ENCODE measurements at regions not wholly inside any gene's neighbourhood (a gene's known extent, or its start where the extent isn't known, plus 50 kb on each side); places are given as distances from the start of the nearest gene placed in this dataset.
"Not testable (repeated sequence)": the region's sequence is repeated elsewhere in the genome, so short reads cannot be mapped to it uniquely, and the experiment has no call there.

DNA sequence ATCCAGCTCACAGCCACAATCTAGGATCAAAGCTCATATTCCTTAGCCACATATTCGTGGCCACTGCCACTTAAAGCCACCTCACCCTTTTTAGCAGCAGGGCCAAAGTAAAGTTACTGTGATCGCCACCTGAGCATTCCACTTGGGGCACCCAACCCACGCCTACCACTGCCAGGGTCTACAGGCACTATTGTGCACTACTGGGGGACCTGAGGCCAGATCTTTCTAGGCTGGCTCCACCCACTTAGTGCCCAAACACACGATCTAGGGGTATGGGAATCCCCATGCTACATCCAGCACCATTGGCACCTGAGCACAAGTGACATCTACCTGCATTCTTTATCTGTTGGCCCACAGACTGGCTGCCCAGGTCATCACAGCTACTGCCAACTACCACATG lies 517.9 kb upstream of the PRR20A start:
- Histone ChIP-seq H3K36me3 (no peaks in the 10 kb centered on the region), H3K9me3 (peaks cover 0 to 7% (median 3%) of the 10 kb centered on the region in 4 donors), H3K4me1 (no peaks in the 10 kb centered on the region), H3K27me3 (no peaks in the 10 kb centered on the region), H3K27ac (no peak overlapping the region), H3K4me3 (no peak overlapping the region)
- TF ChIP-seq POLR2A (IDR thresholded peaks at IDR 0.05) = no peak
- no peak for TF ChIP-seq POLR2AphosphoS5 (IDR thresholded peaks at IDR 0.05)
- TF ChIP-seq, protein P1, sequence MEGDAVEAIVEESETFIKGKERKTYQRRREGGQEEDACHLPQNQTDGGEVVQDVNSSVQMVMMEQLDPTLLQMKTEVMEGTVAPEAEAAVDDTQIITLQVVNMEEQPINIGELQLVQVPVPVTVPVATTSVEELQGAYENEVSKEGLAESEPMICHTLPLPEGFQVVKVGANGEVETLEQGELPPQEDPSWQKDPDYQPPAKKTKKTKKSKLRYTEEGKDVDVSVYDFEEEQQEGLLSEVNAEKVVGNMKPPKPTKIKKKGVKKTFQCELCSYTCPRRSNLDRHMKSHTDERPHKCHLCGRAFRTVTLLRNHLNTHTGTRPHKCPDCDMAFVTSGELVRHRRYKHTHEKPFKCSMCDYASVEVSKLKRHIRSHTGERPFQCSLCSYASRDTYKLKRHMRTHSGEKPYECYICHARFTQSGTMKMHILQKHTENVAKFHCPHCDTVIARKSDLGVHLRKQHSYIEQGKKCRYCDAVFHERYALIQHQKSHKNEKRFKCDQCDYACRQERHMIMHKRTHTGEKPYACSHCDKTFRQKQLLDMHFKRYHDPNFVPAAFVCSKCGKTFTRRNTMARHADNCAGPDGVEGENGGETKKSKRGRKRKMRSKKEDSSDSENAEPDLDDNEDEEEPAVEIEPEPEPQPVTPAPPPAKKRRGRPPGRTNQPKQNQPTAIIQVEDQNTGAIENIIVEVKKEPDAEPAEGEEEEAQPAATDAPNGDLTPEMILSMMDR (IDR thresholded peaks at IDR 0.05) = no peak
- TF ChIP-seq EP300 (IDR thresholded peaks at IDR 0.05) = no peak
- no peak for DNase-seq
- intact Hi-C loops (cut with DNase I) = no loop called here
- 71 to 78% methylated on average over 4 of the region's 4 CpGs for WGBS, 2 donors

DNA sequence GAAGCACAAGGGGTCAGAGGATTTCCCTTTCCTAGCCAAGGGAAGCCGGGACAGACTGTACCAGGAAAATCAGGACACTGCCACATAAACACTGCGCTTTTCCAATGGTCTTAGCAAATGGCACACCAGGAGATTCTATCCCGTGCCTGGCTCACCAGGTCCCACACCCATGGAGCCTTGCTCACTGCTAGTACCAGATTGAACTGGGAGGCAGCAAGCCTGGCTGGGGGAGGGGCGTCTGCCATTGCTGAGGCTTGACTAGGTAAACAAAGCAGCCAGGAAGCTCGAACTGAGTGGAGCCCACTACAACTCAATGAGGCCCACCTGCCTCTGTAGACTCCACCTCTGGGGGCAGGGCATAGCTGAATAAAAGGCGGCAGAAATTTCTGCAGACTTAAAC lies 511.8 kb upstream of the PRR20A start:
- WGBS, 2 donors = 82 to 85% methylated on average over 6 of the region's 6 CpGs
- DNase-seq = not testable (repeated sequence)

DNA sequence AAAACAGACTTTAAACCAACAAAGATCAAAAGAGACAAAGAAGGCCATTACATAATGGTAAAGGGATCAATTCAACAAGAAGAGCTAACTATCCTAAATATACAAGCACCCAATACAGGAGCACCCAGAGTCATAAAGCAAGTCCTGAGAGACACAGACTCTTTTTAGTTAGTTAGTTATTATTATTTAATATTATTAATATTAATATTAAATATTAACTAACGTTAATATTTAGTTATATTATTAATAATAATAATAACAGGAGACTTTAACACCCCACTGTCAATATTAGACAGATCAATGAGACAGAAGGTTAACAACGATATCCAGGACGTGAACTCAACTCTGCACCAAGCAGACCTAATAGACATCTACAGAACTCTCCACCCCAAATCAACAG lies 509.7 kb upstream of the PRR20A start:
- H3K9me3 ChIP-seq; H3K27ac ChIP-seq; H3K4me1 ChIP-seq; intact Hi-C loops (cut with DNase I); H3K27me3 ChIP-seq; H3K4me3 ChIP-seq; DNase-seq; H3K36me3 ChIP-seq: not testable (repeated sequence)
- 76 to 89% methylated on average over 3 of the region's 3 CpGs for WGBS, 2 donors

More for the DNA sequence above, 511.8 kb upstream of the PRR20A start:
- H3K4me3 ChIP-seq; H3K27me3 ChIP-seq; H3K4me1 ChIP-seq; H3K36me3 ChIP-seq; H3K27ac ChIP-seq; intact Hi-C loops (cut with DNase I); H3K9me3 ChIP-seq: not testable (repeated sequence)

DNA sequence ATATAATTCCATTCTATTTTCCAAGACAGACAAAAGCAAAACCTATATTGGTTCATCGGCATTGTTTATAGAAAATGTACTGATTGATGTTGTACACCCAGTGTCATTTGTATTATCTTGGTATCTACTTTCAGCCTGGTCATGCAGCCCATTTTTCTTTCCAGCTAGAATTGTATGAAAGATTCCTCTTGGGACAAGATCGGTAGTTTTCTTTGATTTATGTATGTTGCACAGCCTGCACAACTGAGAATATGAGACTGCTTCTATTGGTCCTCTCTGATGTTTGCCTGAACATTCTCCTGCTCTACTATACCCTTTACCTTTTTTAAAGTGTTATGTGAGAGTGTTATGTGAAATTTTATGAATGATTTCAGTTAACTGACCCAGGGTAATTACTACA lies 487.7 kb upstream of the PRR20A start:
- H3K4me1 ChIP-seq = no peaks in the 10 kb centered on the region
- intact Hi-C loops (cut with DNase I) = no loop called here
- WGBS, 2 donors = 82 to 94% methylated on average over 2 of the region's 2 CpGs
- DNase-seq = no peak
- no peaks in the 10 kb centered on the region for H3K9me3 ChIP-seq
- H3K27ac ChIP-seq = no peak overlapping the region
- H3K4me3 ChIP-seq = no peak overlapping the region
- TF ChIP-seq, protein P1 (IDR thresholded peaks at IDR 0.05) = no peak
- no peaks in the 10 kb centered on the region for H3K27me3 ChIP-seq
- no peaks in the 10 kb centered on the region for H3K36me3 ChIP-seq

DNA sequence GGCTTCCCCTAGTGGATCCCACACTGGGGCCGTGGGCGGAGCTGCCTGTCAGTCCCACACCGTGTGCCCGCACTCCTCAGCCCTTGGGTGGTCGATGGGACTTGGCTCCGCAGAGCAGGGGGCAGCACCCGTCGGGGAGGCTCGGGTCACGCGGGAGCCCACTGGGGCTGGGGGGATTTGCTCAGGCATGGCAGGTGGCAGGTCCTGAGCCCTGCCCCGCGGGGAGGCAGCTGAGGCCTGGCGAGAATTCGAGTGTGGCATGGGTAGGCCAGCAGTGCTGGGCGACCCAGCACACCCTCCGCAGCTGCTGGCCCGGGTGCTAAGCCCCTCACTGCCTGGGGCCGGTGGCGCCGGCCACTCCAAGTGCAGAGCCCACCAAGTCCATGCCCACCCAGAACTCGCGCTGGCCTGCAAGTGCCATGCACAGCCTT lies 481.7 kb upstream of the PRR20A start:
- peaks cover 0 to 5% (median 0%) of the 10 kb centered on the region in 4 donors for H3K9me3 ChIP-seq
- no peak overlapping the region for H3K4me3 ChIP-seq
- TF ChIP-seq, protein P1 (IDR thresholded peaks at IDR 0.05) = no peak
- no peak for TF ChIP-seq EP300 (IDR thresholded peaks at IDR 0.05)
- no peak for TF ChIP-seq POLR2AphosphoS5 (IDR thresholded peaks at IDR 0.05)
- no peak for TF ChIP-seq POLR2A (IDR thresholded peaks at IDR 0.05)
- H3K27me3 ChIP-seq = no peaks in the 10 kb centered on the region
- no peaks in the 10 kb centered on the region for H3K4me1 ChIP-seq
- H3K36me3 ChIP-seq = no peaks in the 10 kb centered on the region
- DNase-seq = peak; percentile 57
- H3K27ac ChIP-seq = no peak overlapping the region
- 96% methylated on average over 23 of the region's 23 CpGs for WGBS, 2 donors
- intact Hi-C loops (cut with DNase I) = no loop called here

DNA sequence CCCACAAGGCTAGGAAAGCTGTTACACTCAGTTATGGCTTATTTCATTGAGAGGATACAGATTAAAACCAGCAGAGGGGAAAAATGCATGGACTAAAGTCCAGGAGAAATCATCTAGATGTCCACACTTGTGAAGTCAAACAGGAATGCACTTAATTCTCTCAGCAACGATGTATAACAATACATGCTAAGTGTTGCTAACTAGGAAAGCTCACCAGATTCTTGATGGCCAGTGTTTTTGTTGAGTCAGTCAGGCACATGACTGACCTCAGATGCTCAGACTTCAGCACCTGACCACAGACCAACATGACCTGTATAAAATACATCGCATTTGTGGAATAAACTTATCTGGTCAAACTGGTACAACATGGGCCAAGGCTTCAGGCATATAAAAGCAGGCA lies 470.2 kb upstream of the PRR20A start:
- Histone ChIP-seq H3K36me3 (no peaks in the 10 kb centered on the region), H3K4me1 (no peaks in the 10 kb centered on the region), H3K9me3 (no peaks in the 10 kb centered on the region), H3K27me3 (no peaks in the 10 kb centered on the region), H3K27ac (no peak overlapping the region), H3K4me3 (no peak overlapping the region)
- 82 to 85% methylated on average over 2 of the region's 2 CpGs for WGBS, 2 donors
- DNase-seq = no peak
- intact Hi-C loops (cut with DNase I) = no loop called here
- TF ChIP-seq, protein P1 (IDR thresholded peaks at IDR 0.05) = no peak
- TF ChIP-seq POLR2A (IDR thresholded peaks at IDR 0.05) (no peak), POLR2AphosphoS5 (IDR thresholded peaks at IDR 0.05) (no peak), EP300 (IDR thresholded peaks at IDR 0.05) (no peak)

All from sigmoid colon (tissue), 6 donors.